Parathyroid adenoma (tissue), 2 donors: ENCODE measurements at regions not wholly inside any gene's neighbourhood (a gene's known extent, or its start where the extent isn't known, plus 50 kb on each side); places are given as distances from the start of the nearest gene placed in this dataset.

ENCODE experiments used
- H2AFZ ChIP-seq: fragments of 300-600 bp; sonication (generic); one replicate; pipeline ENCODE4 v1.7.0; 2017; ENCODE audit warnings: antibody characterized with exemption, mild to moderate bottlenecking
- H3K27ac ChIP-seq: fragments of 300-600 bp; sonication (generic); one replicate; pipeline ENCODE4 v1.7.0; 2017
- H3K27me3 ChIP-seq: fragments of 300-600 bp; sonication (generic); one replicate; pipeline ENCODE4 v1.7.0; 2017; ENCODE audit warnings: low read length; ENCODE audit not compliant: control insufficient read depth, insufficient read depth
- H3K36me3 ChIP-seq: fragments of 300-600 bp; sonication (generic); one replicate; pipeline ENCODE4 v1.7.0; 2017; ENCODE audit warnings: low read length; ENCODE audit not compliant: control insufficient read depth, insufficient read depth
- H3K4me1 ChIP-seq: fragments of 300-600 bp; sonication (generic); one replicate; pipeline ENCODE4 v1.7.0; 2017; ENCODE audit warnings: control low read depth
- H3K4me2 ChIP-seq: fragments of 300-600 bp; sonication (generic); one replicate; pipeline ENCODE4 v1.7.0; 2017; ENCODE audit warnings: low read length
- H3K4me3 ChIP-seq: fragments of 300-600 bp; sonication (generic); one replicate; pipeline ENCODE4 v1.7.0; 2017; ENCODE audit warnings: low read depth, low read length
- H3K79me2 ChIP-seq: fragments of 300-600 bp; sonication (generic); one replicate; pipeline ENCODE4 v1.7.0; 2017; ENCODE audit warnings: control low read depth
- H3K9ac ChIP-seq: fragments of 300-600 bp; sonication (generic); one replicate; pipeline ENCODE4 v1.7.0; 2017; ENCODE audit warnings: mild to moderate bottlenecking
- H3K9me3 ChIP-seq: fragments of 300-600 bp; sonication (generic); one replicate; pipeline ENCODE4 v1.7.0; 2017; ENCODE audit warnings: low read length; ENCODE audit not compliant: control insufficient read depth
- TF ChIP-seq, protein P1 (sequence below): fragments of 300-600 bp; sonication (generic); IDR thresholded peaks from one replicate; pipeline ENCODE4 v1.7.0; 2017; ENCODE audit warnings: antibody characterized with exemption, mild to moderate bottlenecking
- donor health status: primary hyperparathyroidism.

DNA sequence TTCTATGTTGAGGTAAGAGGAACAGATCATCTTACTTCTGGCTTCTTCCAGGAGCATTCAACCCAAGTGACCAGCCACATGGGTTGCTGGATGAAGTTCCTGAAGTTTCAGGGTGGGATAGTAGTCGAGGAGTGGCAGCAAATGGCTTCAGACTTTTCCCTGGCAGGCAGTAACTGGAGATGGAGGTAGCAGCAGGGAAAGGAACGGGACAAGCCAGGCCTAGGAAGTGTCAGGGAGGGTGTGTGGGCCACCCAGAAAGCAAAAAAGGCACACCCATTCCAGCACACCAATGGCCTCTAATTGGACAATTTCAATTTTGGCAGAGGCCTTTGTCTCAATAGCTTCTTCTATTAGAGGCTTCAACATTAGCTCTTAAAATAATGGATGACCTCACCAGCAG, 498.6 kb upstream of the ATP11B start:
- Histone ChIP-seq H3K4me2 (no peak overlapping the region), H3K4me1 (no peaks in the 10 kb centered on the region), H3K9ac (no peak overlapping the region), H3K79me2 (no peaks in the 10 kb centered on the region), H3K27me3 (no peaks in the 10 kb centered on the region), H2AFZ (no peak overlapping the region), H3K9me3 (no peaks in the 10 kb centered on the region), H3K36me3 (no peaks in the 10 kb centered on the region), H3K27ac (no peak overlapping the region), H3K4me3 (no peak overlapping the region)
- TF ChIP-seq, protein P1, sequence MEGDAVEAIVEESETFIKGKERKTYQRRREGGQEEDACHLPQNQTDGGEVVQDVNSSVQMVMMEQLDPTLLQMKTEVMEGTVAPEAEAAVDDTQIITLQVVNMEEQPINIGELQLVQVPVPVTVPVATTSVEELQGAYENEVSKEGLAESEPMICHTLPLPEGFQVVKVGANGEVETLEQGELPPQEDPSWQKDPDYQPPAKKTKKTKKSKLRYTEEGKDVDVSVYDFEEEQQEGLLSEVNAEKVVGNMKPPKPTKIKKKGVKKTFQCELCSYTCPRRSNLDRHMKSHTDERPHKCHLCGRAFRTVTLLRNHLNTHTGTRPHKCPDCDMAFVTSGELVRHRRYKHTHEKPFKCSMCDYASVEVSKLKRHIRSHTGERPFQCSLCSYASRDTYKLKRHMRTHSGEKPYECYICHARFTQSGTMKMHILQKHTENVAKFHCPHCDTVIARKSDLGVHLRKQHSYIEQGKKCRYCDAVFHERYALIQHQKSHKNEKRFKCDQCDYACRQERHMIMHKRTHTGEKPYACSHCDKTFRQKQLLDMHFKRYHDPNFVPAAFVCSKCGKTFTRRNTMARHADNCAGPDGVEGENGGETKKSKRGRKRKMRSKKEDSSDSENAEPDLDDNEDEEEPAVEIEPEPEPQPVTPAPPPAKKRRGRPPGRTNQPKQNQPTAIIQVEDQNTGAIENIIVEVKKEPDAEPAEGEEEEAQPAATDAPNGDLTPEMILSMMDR: no peak

DNA sequence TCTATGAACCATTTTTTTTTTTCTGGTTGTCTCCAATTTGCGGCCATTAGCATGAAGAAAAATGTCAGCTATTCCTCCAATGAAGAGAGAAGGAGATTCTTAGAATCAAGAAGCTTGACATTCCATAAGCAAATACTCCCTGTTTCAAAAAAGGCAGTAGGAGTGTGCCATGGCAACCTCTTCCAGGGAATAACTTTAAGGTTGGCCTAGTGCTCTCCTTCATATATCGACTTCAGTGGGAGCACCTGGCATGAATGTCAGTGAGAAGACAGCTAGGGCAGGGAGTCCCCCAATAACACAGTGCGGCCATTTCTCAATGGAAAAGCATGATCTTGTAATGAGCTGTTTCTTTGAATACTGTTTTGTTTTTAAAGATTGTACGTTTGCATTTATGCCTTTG, 493.0 kb upstream of the ATP11B start:
- no peaks in the 10 kb centered on the region for H3K27me3 ChIP-seq
- H3K79me2 ChIP-seq: no peaks in the 10 kb centered on the region
- H3K4me3 ChIP-seq: no peak overlapping the region
- no peak overlapping the region for H3K27ac ChIP-seq
- no peak overlapping the region for H2AFZ ChIP-seq
- H3K9me3 ChIP-seq: no peaks in the 10 kb centered on the region
- no peaks in the 10 kb centered on the region for H3K4me1 ChIP-seq
- no peaks in the 10 kb centered on the region for H3K36me3 ChIP-seq
- no peak overlapping the region for H3K4me2 ChIP-seq
- no peak overlapping the region for H3K9ac ChIP-seq
- TF ChIP-seq, protein P1: no peak

DNA sequence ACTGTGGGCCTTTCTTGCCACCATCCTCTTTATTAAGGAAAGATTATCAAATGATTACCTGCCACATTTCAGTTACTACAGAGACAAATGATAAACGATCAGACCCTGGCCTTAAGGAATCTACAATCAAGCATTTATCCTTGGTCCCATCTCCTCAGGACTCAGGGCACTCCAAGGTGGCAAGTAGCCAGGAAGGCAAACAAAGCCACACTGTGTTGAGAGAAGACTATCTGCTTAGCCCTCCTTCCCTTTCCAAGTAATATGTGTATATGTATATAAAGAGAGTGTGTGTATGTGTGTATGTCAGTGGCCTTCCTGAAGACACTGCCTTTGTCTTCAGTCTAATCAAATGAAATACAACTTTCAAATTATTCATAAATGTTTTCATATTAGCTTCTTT, 490.1 kb upstream of the ATP11B start:
- TF ChIP-seq, protein P1: no peak
- Histone ChIP-seq H3K4me3 (no peak overlapping the region), H3K36me3 (no peaks in the 10 kb centered on the region), H3K4me2 (no peak overlapping the region), H3K4me1 (no peaks in the 10 kb centered on the region), H2AFZ (no peak overlapping the region), H3K9me3 (no peaks in the 10 kb centered on the region), H3K27ac (no peak overlapping the region), H3K9ac (no peak overlapping the region), H3K79me2 (no peaks in the 10 kb centered on the region), H3K27me3 (no peaks in the 10 kb centered on the region)

DNA sequence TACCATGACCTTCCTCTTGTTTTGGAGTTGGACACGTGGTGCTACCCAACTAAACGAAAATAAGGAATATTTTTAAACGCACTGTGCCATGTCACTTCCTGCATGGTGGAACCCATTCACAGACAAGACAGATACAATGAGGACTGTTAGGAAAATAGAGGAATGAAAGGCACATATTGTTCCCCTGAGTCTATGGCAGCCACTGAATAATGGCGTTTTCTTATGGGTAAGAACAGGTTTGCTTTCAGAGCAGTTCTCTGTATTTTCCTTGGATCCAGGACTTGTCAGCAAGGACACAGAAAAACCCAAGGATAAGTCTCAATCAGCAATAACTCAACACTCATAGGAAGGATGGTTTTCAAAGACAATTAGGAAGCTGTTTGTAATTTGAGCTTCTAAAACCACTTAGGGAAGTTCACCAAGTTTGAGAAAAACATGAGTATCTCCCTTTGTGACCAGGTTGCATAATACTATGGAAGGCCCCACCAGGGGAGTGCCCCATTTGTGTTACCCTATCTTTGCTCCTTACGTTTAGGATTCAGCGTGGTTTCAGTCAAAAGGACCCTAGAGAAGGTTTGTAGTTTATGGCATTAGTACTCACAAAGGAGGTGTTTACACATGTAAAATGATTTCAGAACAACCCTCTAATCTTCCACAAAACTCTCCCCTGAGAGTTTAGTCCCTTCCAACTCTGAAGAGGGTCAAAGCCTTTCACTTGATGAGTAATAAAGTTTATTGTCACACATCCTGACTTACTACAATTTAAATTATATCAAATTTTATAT, 487.2 kb upstream of the ATP11B start:
- Histone ChIP-seq H3K4me3 (no peak overlapping the region), H3K79me2 (no peaks in the 10 kb centered on the region), H3K36me3 (no peaks in the 10 kb centered on the region), H3K9ac (no peak overlapping the region), H3K9me3 (no peaks in the 10 kb centered on the region), H3K4me2 (no peak overlapping the region), H3K27me3 (no peaks in the 10 kb centered on the region), H3K27ac (no peak overlapping the region), H2AFZ (no peak overlapping the region), H3K4me1 (no peaks in the 10 kb centered on the region)
- TF ChIP-seq, protein P1: no peak

DNA sequence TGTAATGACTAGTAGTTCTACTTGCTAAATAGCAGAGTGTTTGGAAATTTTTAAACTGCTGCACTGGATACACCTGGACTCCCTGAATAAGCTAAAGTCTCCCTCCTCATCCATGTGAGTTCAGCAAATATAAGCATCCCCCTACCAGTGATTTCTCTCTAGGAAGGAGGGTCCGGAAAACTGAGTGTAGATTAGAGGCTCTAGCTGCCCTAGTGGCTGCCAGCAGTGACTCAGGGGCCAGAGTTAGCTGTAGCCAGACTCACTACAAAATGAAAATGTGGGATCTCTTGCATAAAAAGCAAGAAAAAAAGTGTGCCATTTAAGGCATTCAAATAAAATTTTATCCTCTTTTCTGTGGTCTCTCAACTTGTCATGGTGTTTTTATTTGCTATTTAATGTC, 485.0 kb upstream of the ATP11B start:
- H3K4me1 ChIP-seq: no peaks in the 10 kb centered on the region
- no peak overlapping the region for H3K27ac ChIP-seq
- no peak overlapping the region for H3K4me2 ChIP-seq
- no peaks in the 10 kb centered on the region for H3K79me2 ChIP-seq
- no peak overlapping the region for H2AFZ ChIP-seq
- H3K9me3 ChIP-seq: no peaks in the 10 kb centered on the region
- TF ChIP-seq, protein P1: no peak
- no peak overlapping the region for H3K4me3 ChIP-seq
- H3K9ac ChIP-seq: no peak overlapping the region
- no peaks in the 10 kb centered on the region for H3K36me3 ChIP-seq
- H3K27me3 ChIP-seq: no peaks in the 10 kb centered on the region
